MM.1S (cell line): ENCODE measurements at regions not wholly inside any gene's neighbourhood (a gene's known extent, or its start where the extent isn't known, plus 50 kb on each side); places are given as distances from the start of the nearest gene placed in this dataset.

ENCODE experiments used
- DNase-seq: peaks from one replicate; pipeline ENCODE4 v3.0.0-alpha.2; 2015
- H2AFZ ChIP-seq: fragments of 300-600 bp; sonication (generic); 2 replicates; pipeline ENCODE4 v1.6.0; 2016; ENCODE audit warnings: antibody characterized with exemption, low read length
- H3F3A ChIP-seq: fragments of 300-600 bp; sonication (generic); 2 replicates; pipeline ENCODE4 v1.6.1; 2016; ENCODE audit warnings: mild to moderate bottlenecking, antibody characterized with exemption, low read length, moderate library complexity, mixed read lengths; ENCODE audit not compliant: insufficient read depth
- H3K27ac ChIP-seq: fragments of 300-600 bp; sonication (generic); 2 replicates; pipeline ENCODE4 v1.5.1; 2016; ENCODE audit warnings: mild to moderate bottlenecking, low read length
- H3K27me3 ChIP-seq: fragments of 300-600 bp; sonication (generic); replicated peaks from 2 replicates; pipeline ENCODE4 v1.6.0; 2016; ENCODE audit warnings: low read length; ENCODE audit not compliant: insufficient read depth
- H3K36me3 ChIP-seq: fragments of 300-600 bp; sonication (generic); replicated peaks from 2 replicates; pipeline ENCODE4 v1.6.1; 2016; ENCODE audit warnings: mild to moderate bottlenecking, low read length, mixed read lengths; ENCODE audit not compliant: insufficient read depth
- H3K4me1 ChIP-seq: fragments of 300-600 bp; sonication (generic); 2 replicates; pipeline ENCODE4 v1.6.1; 2016; ENCODE audit warnings: low read length, mixed read lengths
- H3K4me2 ChIP-seq: fragments of 300-600 bp; sonication (generic); 2 replicates; pipeline ENCODE4 v1.6.0; 2016; ENCODE audit warnings: low read depth, low read length
- H3K4me3 ChIP-seq: fragments of 300-600 bp; sonication (generic); 2 replicates; pipeline ENCODE4 v1.5.1; 2016; ENCODE audit warnings: low read length, mixed read lengths
- H3K79me2 ChIP-seq: fragments of 300-600 bp; sonication (generic); 2 replicates; pipeline ENCODE4 v1.6.1; 2016; ENCODE audit warnings: mixed run types, low read length, mixed read lengths
- H3K9ac ChIP-seq: fragments of 300-600 bp; sonication (generic); 2 replicates; pipeline ENCODE4 v1.6.1; 2016; ENCODE audit warnings: low read length, mixed read lengths
- H3K9me2 ChIP-seq: fragments of 300-600 bp; sonication (generic); replicated peaks from 2 replicates; pipeline ENCODE4 v1.6.1; 2016; ENCODE audit warnings: mild to moderate bottlenecking, low read length, mixed read lengths; ENCODE audit not compliant: insufficient read depth
- H3K9me3 ChIP-seq: fragments of 300-600 bp; sonication (generic); replicated peaks from 2 replicates; pipeline ENCODE4 v1.6.1; 2016; ENCODE audit warnings: mild to moderate bottlenecking, low read length, mixed read lengths; ENCODE audit not compliant: insufficient read depth
- H4K20me1 ChIP-seq: fragments of 300-600 bp; sonication (generic); 2 replicates; pipeline ENCODE4 v1.6.1; 2016; ENCODE audit warnings: mild to moderate bottlenecking, low read length, moderate library complexity, mixed read lengths; ENCODE audit not compliant: insufficient read depth
- CTCF ChIP-seq: fragments of 300-600 bp; sonication (generic); IDR thresholded peaks from 2 replicates; pipeline ENCODE4 v1.5.1; 2016; ENCODE audit warnings: antibody characterized with exemption, low read length, mixed read lengths
- EZH2 ChIP-seq: fragments of 300-600 bp; sonication (generic); optimal IDR thresholded peaks from 2 replicates; pipeline ENCODE3; 2017; ENCODE audit warnings: low read depth, mild to moderate bottlenecking, antibody characterized with exemption, low read length, mixed read lengths
- EZH2phosphoT487 ChIP-seq: fragments of 300-600 bp; sonication (generic); IDR thresholded peaks from 2 replicates; pipeline ENCODE4 v1.6.1; 2018; ENCODE audit warnings: antibody characterized with exemption, low read length

DNA sequence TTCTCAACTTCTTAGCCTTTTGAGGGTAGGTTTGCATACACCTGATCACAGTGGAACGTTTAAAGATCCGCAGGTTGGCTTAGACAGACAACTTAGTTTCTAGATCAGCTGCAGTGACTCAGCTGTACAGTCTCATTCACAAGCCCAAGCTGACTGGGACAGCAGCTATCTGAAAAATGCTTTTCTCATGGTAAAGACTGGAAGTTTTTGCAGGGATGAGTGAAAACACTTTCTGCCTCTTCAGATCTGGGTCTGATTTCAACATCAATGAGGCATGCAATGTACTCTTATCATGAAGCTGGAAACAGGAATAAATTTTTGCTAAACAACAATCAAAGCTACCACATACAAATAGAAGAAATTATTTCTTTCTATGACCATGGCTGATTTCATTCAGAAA, 61.1 kb upstream of the PTBP2 start:
- Histone ChIP-seq H3K79me2 (no peaks in the 10 kb centered on the region), H3K9ac (no peak overlapping the region), H3K4me1 (no peaks in the 10 kb centered on the region), H2AFZ (no peak overlapping the region), H3K4me2 (no peak overlapping the region), H3K9me2 (no peaks in the 10 kb centered on the region), H3K4me3 (no peak overlapping the region), H3K27me3 (no peaks in the 10 kb centered on the region), H3K9me3 (no peaks in the 10 kb centered on the region), H3K27ac (no peak overlapping the region), H3F3A (no peaks in the 10 kb centered on the region), H4K20me1 (no peaks in the 10 kb centered on the region), H3K36me3 (no peaks in the 10 kb centered on the region)
- DNase-seq = no peak
- no peak for TF ChIP-seq CTCF
- TF ChIP-seq EZH2phosphoT487 = no peak
- TF ChIP-seq EZH2 = no peak
